ENCODE measurements at regions not wholly inside any gene's neighbourhood (a gene's known extent, or its start where the extent isn't known, plus 50 kb on each side); places are given as distances from the start of the nearest gene placed in this dataset.

DNA sequence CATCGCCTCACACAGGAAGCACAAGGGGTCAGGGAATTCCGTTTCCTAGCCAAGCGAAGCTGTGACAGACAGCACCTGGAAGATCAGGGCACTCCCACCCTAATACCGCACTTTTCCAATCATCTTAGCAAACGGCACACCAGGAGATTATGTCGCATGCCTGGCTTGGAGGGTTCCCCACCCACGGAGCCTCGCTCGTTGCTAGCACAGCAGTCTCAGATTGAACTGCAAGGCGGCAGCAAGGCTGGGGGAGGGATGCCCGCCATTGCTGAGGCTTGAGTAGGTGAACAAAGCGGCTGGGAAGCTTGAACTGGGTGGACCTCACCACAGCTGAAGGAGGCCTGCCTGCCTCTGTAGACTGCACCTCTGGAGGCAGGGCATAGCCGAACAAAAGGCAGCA is 384.8 kb downstream of the CNTN6 start:
- H3K4me3 ChIP-seq (ENCODE audit: low read length): no peak overlapping the region
- TF ChIP-seq, protein P1, sequence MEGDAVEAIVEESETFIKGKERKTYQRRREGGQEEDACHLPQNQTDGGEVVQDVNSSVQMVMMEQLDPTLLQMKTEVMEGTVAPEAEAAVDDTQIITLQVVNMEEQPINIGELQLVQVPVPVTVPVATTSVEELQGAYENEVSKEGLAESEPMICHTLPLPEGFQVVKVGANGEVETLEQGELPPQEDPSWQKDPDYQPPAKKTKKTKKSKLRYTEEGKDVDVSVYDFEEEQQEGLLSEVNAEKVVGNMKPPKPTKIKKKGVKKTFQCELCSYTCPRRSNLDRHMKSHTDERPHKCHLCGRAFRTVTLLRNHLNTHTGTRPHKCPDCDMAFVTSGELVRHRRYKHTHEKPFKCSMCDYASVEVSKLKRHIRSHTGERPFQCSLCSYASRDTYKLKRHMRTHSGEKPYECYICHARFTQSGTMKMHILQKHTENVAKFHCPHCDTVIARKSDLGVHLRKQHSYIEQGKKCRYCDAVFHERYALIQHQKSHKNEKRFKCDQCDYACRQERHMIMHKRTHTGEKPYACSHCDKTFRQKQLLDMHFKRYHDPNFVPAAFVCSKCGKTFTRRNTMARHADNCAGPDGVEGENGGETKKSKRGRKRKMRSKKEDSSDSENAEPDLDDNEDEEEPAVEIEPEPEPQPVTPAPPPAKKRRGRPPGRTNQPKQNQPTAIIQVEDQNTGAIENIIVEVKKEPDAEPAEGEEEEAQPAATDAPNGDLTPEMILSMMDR (IDR thresholded peaks at IDR 0.05; ENCODE audit: insufficient read depth, low read depth, low read length, missing control alignments): no peak
- no peak for DNase-seq (ENCODE audit: low read depth)

DNA sequence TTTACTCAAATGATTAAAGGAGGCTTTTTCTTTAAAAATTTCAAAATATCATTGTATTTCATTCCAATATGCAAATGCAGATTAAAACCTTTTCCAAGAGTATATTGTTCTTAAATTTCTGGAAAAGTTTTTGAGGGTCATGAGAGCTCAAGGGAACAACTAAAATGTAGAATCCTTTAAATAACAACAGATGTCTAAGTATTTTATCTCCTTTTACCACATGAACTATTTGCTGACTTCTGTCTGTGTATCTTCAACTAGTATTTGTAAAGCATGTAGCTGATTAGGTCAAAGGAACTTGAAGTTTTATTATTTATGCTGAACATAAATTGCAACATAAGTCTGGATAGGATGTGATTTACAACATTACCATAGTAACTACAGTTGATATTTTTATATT is 402.6 kb downstream of the CNTN6 start:
- TF ChIP-seq, protein P1 (IDR thresholded peaks at IDR 0.05; ENCODE audit: insufficient read depth, low read depth, low read length, missing control alignments): no peak
- no peak overlapping the region for H3K4me3 ChIP-seq (ENCODE audit: low read length)
- no peak for DNase-seq (ENCODE audit: low read depth)

DNA sequence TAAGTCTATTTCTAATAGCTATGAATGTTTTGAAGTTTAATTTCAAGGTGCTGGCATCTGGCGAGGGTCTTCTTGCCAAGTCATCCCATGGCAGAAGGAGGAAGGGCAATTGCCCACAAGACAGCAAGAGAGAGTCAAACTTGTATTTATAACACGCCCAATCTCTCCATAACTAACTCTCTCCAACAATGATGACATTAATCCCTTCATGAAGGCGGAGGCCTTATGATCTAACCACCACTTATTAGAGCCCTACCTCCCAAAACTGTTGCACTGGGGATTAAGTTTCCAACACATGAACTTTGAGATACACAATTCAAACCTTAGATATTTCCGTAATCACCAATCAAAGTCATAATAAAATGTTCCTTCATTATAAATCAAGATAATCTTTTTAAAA is 406.9 kb downstream of the CNTN6 start:
- no peak overlapping the region for H3K4me3 ChIP-seq (ENCODE audit: low read length)
- TF ChIP-seq, protein P1 (IDR thresholded peaks at IDR 0.05; ENCODE audit: insufficient read depth, low read depth, low read length, missing control alignments): no peak
- no peak for DNase-seq (ENCODE audit: low read depth)

DNA sequence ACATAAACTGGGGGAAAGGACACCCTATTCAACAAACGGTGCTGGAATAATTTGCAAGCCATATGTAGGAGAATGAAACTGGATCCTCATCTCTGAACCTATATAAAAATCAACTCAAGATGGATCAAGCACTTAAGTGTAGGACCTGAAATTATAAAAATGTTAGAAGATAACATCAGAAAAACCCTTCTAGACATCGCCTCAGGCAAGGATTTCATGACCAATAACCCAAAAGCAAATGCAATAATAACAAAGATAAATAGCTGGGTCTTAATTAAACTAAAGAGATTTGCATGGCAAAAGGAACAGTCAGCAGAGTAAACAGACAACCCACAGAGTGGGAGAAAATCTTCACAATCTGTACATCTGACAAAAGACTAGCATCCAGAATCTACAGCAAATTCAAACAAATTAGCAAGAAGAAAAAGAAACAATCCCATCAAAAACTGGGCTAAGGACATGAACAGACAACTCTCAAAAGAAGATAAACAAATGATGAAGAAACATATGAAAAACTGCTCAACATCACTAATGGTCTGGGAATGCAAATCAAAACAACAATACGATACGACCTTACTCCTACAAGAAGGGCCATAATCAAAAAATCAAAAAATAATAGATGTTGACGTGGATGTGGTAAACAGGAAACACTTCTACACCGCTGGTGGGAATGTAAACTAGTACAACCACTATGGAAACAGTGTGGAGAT is 408.7 kb downstream of the CNTN6 start:
- H3K4me3 ChIP-seq (ENCODE audit: low read length): no peak overlapping the region
- TF ChIP-seq, protein P1 (IDR thresholded peaks at IDR 0.05; ENCODE audit: insufficient read depth, low read depth, low read length, missing control alignments): no peak
- no peak for DNase-seq (ENCODE audit: low read depth)

DNA sequence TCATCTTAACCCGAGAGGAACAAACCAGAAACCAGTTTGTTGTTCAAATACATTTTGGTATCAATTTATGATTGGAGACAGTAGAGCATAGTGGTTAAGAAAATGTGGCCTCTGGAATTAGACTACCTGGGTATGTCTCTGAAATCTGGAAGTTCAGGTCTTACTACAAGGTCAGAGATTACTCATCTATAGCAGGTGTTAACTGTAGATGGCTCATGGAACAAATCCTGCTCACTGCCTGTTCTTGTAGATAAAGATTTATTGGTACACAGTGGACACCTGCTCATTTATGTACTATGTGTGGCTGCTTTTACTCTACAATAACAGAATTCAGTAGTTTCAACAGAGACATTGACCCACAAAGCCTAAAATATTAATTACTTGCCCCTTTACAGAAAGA is 413.3 kb downstream of the CNTN6 start:
- DNase-seq (ENCODE audit: low read depth): peak; percentile 8
- TF ChIP-seq, protein P1 (IDR thresholded peaks at IDR 0.05; ENCODE audit: insufficient read depth, low read depth, low read length, missing control alignments): no peak
- no peak overlapping the region for H3K4me3 ChIP-seq (ENCODE audit: low read length)

DNA sequence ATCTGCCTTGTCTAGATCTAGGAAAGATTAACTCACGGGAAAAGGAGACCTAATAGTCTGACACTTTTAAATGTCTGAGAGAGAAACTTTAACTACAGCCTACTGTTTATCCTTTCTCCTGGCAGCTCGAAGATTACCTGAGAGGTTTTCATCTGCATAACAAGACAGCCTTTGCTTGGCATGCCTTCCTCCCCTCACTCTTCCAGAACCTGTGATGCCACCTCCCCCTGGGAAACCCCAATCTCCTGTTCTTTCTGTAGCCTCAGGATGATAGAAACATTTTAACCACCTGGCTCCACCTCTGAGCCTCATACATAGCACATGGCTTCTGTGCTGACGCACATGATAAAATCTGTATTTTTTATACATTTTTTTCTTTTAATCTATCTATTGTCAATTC is 420.8 kb downstream of the CNTN6 start:
- no peak for DNase-seq (ENCODE audit: low read depth)
- H3K4me3 ChIP-seq (ENCODE audit: low read length): no peak overlapping the region
- TF ChIP-seq, protein P1 (IDR thresholded peaks at IDR 0.05; ENCODE audit: insufficient read depth, low read depth, low read length, missing control alignments): no peak

DNA sequence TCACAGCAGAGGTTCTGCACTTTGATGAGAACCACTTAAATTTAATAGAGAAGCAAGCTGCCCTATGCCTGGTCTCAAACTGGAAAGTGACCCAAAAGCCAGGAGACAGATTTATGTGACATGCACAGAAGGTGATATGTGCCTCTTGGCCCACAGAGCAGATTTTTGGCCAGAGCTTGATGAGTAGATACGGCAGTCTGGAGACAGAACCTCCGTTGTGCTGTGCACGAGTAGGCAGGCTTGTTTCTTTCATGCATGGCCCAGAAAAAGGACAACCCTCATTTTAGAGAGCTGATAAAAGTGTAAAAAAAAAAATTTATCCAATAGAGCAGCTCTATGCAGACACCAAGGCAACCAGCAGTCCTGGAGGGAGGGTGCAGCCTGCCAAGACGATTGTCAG is 423.1 kb downstream of the CNTN6 start:
- TF ChIP-seq, protein P1 (IDR thresholded peaks at IDR 0.05; ENCODE audit: insufficient read depth, low read depth, low read length, missing control alignments): no peak
- DNase-seq (ENCODE audit: low read depth): no peak
- H3K4me3 ChIP-seq (ENCODE audit: low read length): no peak overlapping the region
